ENCODE measurements at regions not wholly inside any gene's neighbourhood (a gene's known extent, or its start where the extent isn't known, plus 50 kb on each side); places are given as distances from the start of the nearest gene placed in this dataset.

DNA sequence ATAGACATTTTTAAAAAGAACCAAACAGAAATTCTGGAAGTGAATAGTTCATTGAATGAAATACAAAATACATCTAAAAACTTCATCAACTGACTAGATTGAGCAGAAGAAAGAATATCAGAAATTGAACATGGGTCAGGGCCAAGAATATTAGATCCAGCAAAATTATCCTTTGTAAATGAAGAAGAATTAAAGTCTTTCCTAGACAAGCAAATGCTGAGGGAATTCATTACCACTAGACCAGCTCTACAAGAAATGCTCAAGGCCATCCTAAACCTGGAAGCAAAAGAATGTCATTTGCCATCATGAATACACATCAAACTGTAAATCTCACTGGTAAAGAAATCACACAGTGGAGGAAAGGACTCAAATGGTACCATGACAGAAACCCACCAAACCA lies 72.7 kb upstream of the RPL34 start:
- TF ChIP-seq POLR2A (IDR thresholded peaks at IDR 0.05) = no peak
- TF ChIP-seq, protein P1, sequence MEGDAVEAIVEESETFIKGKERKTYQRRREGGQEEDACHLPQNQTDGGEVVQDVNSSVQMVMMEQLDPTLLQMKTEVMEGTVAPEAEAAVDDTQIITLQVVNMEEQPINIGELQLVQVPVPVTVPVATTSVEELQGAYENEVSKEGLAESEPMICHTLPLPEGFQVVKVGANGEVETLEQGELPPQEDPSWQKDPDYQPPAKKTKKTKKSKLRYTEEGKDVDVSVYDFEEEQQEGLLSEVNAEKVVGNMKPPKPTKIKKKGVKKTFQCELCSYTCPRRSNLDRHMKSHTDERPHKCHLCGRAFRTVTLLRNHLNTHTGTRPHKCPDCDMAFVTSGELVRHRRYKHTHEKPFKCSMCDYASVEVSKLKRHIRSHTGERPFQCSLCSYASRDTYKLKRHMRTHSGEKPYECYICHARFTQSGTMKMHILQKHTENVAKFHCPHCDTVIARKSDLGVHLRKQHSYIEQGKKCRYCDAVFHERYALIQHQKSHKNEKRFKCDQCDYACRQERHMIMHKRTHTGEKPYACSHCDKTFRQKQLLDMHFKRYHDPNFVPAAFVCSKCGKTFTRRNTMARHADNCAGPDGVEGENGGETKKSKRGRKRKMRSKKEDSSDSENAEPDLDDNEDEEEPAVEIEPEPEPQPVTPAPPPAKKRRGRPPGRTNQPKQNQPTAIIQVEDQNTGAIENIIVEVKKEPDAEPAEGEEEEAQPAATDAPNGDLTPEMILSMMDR (IDR thresholded peaks at IDR 0.05) = no peak

Measured in testis (tissue), 2 donors.